Forelimb muscle (tissue), 1 donor: ENCODE measurements at regions not wholly inside any gene's neighbourhood (a gene's known extent, or its start where the extent isn't known, plus 50 kb on each side); places are given as distances from the start of the nearest gene placed in this dataset.

Experiments used
- DNase-seq: peaks from one replicate; pipeline ENCODE4 v3.0.0-alpha.2; 2013; ENCODE audit warnings: low read depth

DNA sequence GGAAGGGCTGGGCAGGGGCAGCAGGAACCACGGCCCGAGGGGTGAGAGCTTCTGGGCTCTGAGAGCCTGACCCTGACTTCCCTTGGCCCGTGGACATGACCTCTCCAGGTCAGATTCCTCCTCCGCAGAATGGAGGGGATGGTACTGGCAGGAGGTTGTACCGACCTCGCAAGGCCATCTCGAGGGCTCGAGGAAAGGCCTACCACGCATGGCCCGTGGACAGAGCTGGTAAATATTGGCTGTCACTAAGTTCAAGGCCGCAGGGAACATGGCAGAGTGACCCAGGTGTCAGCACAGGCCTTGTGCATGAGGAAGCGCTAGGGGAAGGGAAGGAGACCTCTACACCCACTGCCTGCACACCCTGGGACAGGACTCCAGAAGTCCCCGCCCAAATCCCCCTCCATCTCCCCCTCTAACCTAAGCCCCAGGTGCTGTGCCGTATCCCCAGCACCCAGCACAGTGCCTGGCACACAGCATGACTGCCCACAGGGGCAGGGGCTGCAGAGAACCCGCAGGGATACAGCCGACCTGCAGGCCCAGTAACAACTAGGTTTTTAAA, 54.9 kb upstream of the PPP2R5C start:
- no peak for DNase-seq

GRCh38 chr14:101707068-101707842, 54.3 kb upstream of the PPP2R5C start:
- DNase-seq = peak; percentile 67

GRCh38 chr14:101707863-101708620, 53.5 kb upstream of the PPP2R5C start:
- DNase-seq = no peak

DNA sequence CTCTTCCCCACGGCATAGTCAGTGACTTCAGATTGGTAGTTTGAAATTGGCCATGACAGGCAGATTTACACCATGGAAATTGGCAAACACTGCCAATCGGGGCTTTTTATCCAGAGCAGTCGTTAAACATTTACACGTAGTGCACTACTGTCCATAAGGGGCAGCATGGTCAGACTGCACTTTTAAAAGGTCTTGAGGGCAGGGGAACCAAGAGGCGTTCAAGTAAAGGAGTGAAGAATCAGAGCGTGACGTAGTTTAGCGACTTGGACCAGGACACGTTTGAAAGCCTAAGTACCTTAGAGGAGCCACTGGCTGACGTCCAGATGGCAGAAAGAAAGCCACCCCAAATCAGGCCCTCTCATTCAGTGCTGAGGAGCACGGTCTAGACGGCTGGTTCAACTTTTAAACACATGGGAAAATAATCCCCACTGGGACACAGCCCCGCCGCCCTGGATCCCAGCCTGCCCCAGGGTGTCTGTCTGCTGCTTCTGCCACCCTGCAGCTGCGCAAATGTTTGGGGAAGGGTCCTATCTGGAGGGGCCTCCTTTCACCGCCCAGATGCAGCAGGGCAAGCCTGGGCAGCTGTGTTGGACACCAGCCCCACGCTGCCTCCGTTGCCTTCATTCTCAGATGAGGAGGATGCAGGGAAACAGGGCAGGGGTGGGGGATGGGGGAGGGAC, 52.5 kb upstream of the PPP2R5C start:
- DNase-seq = no peak

- DNase-seq = no peak
These were observed 52.0 kb upstream of the PPP2R5C start for GRCh38 chr14:101709533-101709881.

GRCh38 chr14:101709962-101710931, 51.3 kb upstream of the PPP2R5C start:
- no peak for DNase-seq

DNA sequence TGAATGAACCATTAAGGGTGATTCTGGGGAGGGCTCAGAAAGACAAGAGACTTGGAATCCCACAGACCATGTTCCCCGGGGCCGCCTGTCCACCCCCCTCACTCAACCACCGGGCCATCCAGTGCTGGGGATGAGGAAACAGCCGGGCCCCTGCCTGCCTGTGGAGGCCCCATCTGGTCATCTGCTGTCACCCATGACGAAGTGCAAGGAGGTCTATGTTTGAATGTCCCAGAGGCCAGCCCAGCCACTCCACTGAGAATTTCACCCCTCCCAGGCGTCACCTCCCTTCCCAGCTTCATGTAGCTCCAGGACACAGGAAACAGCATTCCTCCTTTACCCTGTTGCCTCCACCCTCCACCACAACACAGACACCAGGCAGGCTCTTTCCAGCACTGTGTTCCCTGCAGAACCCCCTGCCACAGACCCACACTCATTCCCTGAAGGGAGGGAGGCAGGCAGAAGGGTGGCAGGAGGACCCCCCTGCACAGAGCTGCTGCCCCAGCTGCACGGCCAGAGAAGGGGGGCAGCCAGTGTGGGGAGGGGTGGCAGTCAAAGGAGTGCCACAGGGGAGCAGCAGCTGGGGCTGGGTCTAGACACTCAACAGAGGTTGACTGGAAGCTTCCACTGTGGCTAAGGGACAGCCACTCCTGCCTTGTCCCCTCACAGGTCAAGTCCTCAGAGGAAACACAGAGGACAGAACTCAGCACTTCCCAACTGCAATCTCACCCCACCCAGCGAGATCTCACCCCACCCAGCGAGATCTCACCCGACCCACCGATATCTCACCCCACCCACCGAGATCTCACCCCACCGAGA, 50.3 kb upstream of the PPP2R5C start:
- no peak for DNase-seq
